K562 (cell line): ENCODE measurements at regions not wholly inside any gene's neighbourhood (a gene's known extent, or its start where the extent isn't known, plus 50 kb on each side); places are given as distances from the start of the nearest gene placed in this dataset.

Experiments used
- CEBPB ChIP-seq: fragments of 450-650 bp; IDR thresholded peaks from 2 replicates; pipeline ENCODE4 v1.6.1; 2016; ENCODE audit warnings: missing genetic modification characterization, missing compliant biosample characterization
- CTCF ChIP-seq, 3 experiments: IDR thresholded peaks in 2 of 3; conservative IDR thresholded peaks in 1 of 3; 2 replicates each; pipeline ENCODE4 v1.5.1; 2011 to 2012; ENCODE audit warnings: low read length in 3 of 3, mild to moderate bottlenecking in 3 of 3, control low read depth in 2 of 3, improper control_type of control experiment in 1 of 3, inconsistent platforms in 1 of 3, low read depth in 1 of 3, mixed read lengths in 1 of 3, moderate library complexity in 1 of 3; ENCODE audit not compliant: insufficient read depth in 2 of 3
- ELF1 ChIP-seq: fragments of 200-800 bp; sonication (Bioruptor generic); IDR thresholded peaks from 2 replicates; pipeline ENCODE4 v1.6.1; 2016; ENCODE audit warnings: missing genetic modification characterization, missing compliant biosample characterization
- EZH2 ChIP-seq: IDR thresholded peaks from 2 replicates; pipeline ENCODE4 v1.6.1; 2012; ENCODE audit warnings: low read depth, mild to moderate bottlenecking, inconsistent platforms, low read length, borderline replicate concordance
- HCFC1 ChIP-seq: IDR thresholded peaks from 2 replicates; pipeline ENCODE4 v1.6.1; 2012; ENCODE audit warnings: low read depth, low read length, improper control_type of control experiment
- LEF1 ChIP-seq: fragments of 450-650 bp; IDR thresholded peaks from 2 replicates; pipeline ENCODE4 v1.6.1; 2016; ENCODE audit warnings: mild to moderate bottlenecking
- SMC3 ChIP-seq: conservative IDR thresholded peaks from 2 replicates; pipeline ENCODE4 v1.6.1; 2011; ENCODE audit warnings: low read depth, low read length, improper control_type of control experiment; ENCODE audit not compliant: insufficient read depth
- SP1 ChIP-seq: sonication (generic); formaldehyde crosslinking; IDR thresholded peaks from 2 replicates; pipeline ENCODE4 v1.8.1; 2022; ENCODE audit warnings: mild to moderate bottlenecking, missing genetic modification reagents

- TF ChIP-seq CEBPB (tag) (no peak), CTCF (IDR thresholded peaks at IDR 0.05 in 2 of 3, conservative IDR thresholded peaks at IDR 0.05 in 1 of 3; ENCODE audit: insufficient read depth in 2 of 3, low read depth in 1 of 3, low read length in 3 of 3) (no peak), HCFC1 (no peak), EZH2 (no peak), LEF1 (no peak), ELF1 (tag) (no peak), SMC3 (no peak), SP1 (no peak)
Measured at GRCh38 chr1:188359315-188359714, 1530.6 kb downstream of the PLA2G4A start.
